Kidney (tissue), 13 donors: ENCODE measurements at regions not wholly inside any gene's neighbourhood (a gene's known extent, or its start where the extent isn't known, plus 50 kb on each side); places are given as distances from the start of the nearest gene placed in this dataset.

Source experiments
- DNase-seq, 5 donors: peaks; one replicate each; pipeline ENCODE4 v3.0.0-alpha.2; 2013 to 2020
- FAIRE-seq: peaks from 2 replicates; lab custom pipeline; 2012; peaks lifted over from hg19 to GRCh38; lab: Jason Lieb, UNC
- H3K27ac ChIP-seq, 2 donors: one replicate each; pipeline ENCODE4 v1.7.0; 2013; ENCODE audit warnings: low read depth in 2 of 2, low read length in 2 of 2, inconsistent platforms in 1 of 2
- H3K27me3 ChIP-seq: one replicate; pipeline ENCODE4 v1.7.1; 2013; ENCODE audit warnings: low read length, inconsistent platforms; ENCODE audit not compliant: control insufficient read depth, insufficient read depth
- H3K36me3 ChIP-seq, 3 donors: one replicate each; pipeline versions ENCODE4 v1.7.0 to v1.7.1; 2013; ENCODE audit warnings: low read length in 3 of 3, control low read depth in 1 of 3, inconsistent platforms in 1 of 3; ENCODE audit not compliant: insufficient read depth in 3 of 3, control insufficient read depth in 2 of 3
- H3K4me1 ChIP-seq, 3 donors: one replicate each; pipeline versions ENCODE4 v1.7.0 to v1.7.1; 2013; ENCODE audit warnings: low read length in 3 of 3, inconsistent platforms in 1 of 3, low read depth in 1 of 3; ENCODE audit not compliant: control insufficient read depth in 2 of 3, insufficient read depth in 2 of 3
- H3K4me3 ChIP-seq, 3 donors: one replicate each; pipeline versions ENCODE4 v1.7.0 to v1.8.1; 2013; ENCODE audit warnings: low read length in 3 of 3, control low read depth in 1 of 3, inconsistent platforms in 1 of 3
- H3K9ac ChIP-seq, 3 donors: one replicate each; pipeline versions ENCODE4 v1.7.0 to v1.7.1; 2013; ENCODE audit warnings: low read length in 3 of 3, control low read depth in 1 of 3, inconsistent platforms in 1 of 3
- H3K9me3 ChIP-seq, 3 donors: one replicate each; pipeline versions ENCODE4 v1.7.0 to v1.7.1; 2013; ENCODE audit warnings: low read length in 3 of 3, control low read depth in 1 of 3, inconsistent platforms in 1 of 3; ENCODE audit not compliant: control insufficient read depth in 2 of 3, insufficient read depth in 1 of 3
- CTCF ChIP-seq: IDR thresholded peaks from 3 replicates; pipeline ENCODE4 v1.5.1; 2012; ENCODE audit warnings: mild to moderate bottlenecking, moderate library complexity, borderline replicate concordance; ENCODE audit not compliant: insufficient read depth; ENCODE audit errors: extremely low read depth
- intact Hi-C: fragments of 100-400 bp; cut with DNase I; formaldehyde crosslinking; loops from one replicate; pipeline ENCODE4 v1.11.1; 2022
- donor health status: control.
- donor health status: control.
- donor health status: control.
- donor health status: control.
- donor health status: control.
- donor health status: DM: yes; HTN: yes; CAD: no.
- donor health status: Normal renal cell carcinoma (clear cell type).

- Histone ChIP-seq H3K27me3 (no peaks in the 10 kb centered on the region), H3K4me1 (no peaks in the 10 kb centered on the region), H3K27ac (no peak overlapping the region), H3K36me3 (no peaks in the 10 kb centered on the region), H3K9ac (no peak overlapping the region), H3K9me3 (no peaks in the 10 kb centered on the region), H3K4me3 (peak overlapping the region in 1 of 3 donors; percentile 13)
- TF ChIP-seq CTCF, result no peak
- intact Hi-C loops, result no loop called here
- FAIRE-seq (no peak), DNase-seq (peak in 1 of 5 donors; percentile 4)
Observed at GRCh38 chr4:89653012-89653411, 183.9 kb downstream of the SNCA start.

- no peaks in the 10 kb centered on the region for H3K9me3 ChIP-seq
- no peaks in the 10 kb centered on the region for H3K4me1 ChIP-seq
- TF ChIP-seq CTCF, result no peak
- no peaks in the 10 kb centered on the region for H3K27me3 ChIP-seq
- no peak overlapping the region for H3K4me3 ChIP-seq
- FAIRE-seq (no peak), DNase-seq (no peak)
- intact Hi-C loops, result no loop called here
- H3K9ac ChIP-seq, result no peak overlapping the region
- H3K36me3 ChIP-seq, result no peaks in the 10 kb centered on the region
- no peak overlapping the region for H3K27ac ChIP-seq
Observed at GRCh38 chr4:89645482-89645881, 191.5 kb downstream of the SNCA start.

GRCh38 chr4:89641367-89641687 is 195.6 kb downstream of the SNCA start:
- TF ChIP-seq CTCF, result no peak
- no peak overlapping the region for H3K9ac ChIP-seq
- H3K27me3 ChIP-seq, result no peaks in the 10 kb centered on the region
- no peak overlapping the region for H3K27ac ChIP-seq
- FAIRE-seq (no peak), DNase-seq (no peak)
- H3K9me3 ChIP-seq, result no peaks in the 10 kb centered on the region
- H3K36me3 ChIP-seq, result no peaks in the 10 kb centered on the region
- intact Hi-C loops, result no loop called here
- peak overlapping the region in 2 of 3 donors; percentile 4 to 32 for H3K4me3 ChIP-seq
- no peaks in the 10 kb centered on the region for H3K4me1 ChIP-seq
